Astrocyte of the cerebellum (primary cell): ENCODE measurements at regions not wholly inside any gene's neighbourhood (a gene's known extent, or its start where the extent isn't known, plus 50 kb on each side); places are given as distances from the start of the nearest gene placed in this dataset.

Source experiments
- DNase-seq: peaks from one replicate; pipeline ENCODE4 v3.0.0-alpha.2; 2011; ENCODE audit warnings: low read depth
- H3K4me3 ChIP-seq: 2 replicates; pipeline ENCODE4 v1.5.1; 2011; ENCODE audit warnings: mild to moderate bottlenecking, low read depth, low read length, moderate library complexity
- CTCF ChIP-seq: IDR thresholded peaks from 2 replicates; pipeline ENCODE4 v1.5.1; 2012; ENCODE audit warnings: low read length, low read depth, moderate library complexity, mild to moderate bottlenecking; ENCODE audit errors: missing control alignments
- in situ Hi-C: cut with HindIII; loops from 2 replicates; pipeline ENCODE4 v1.10.0; 2017; ENCODE audit warnings: low sequenced_read_pairs

- no peak for TF ChIP-seq CTCF
- DNase-seq = no peak
- H3K4me3 ChIP-seq = no peak overlapping the region
- in situ Hi-C loops = no loop called here
Observed at GRCh38 chr11:70604630-70605467, 206.5 kb downstream of the CTTN start.

GRCh38 chr11:70605468-70605815 is 207.1 kb downstream of the CTTN start:
- in situ Hi-C loops = no loop called here
- DNase-seq = no peak
- H3K4me3 ChIP-seq = no peak overlapping the region
- no peak for TF ChIP-seq CTCF

- DNase-seq = no peak
- H3K4me3 ChIP-seq = no peak overlapping the region
- no peak for TF ChIP-seq CTCF
- in situ Hi-C loops = no loop called here
Observed at GRCh38 chr11:70605846-70606245, 207.5 kb downstream of the CTTN start.

GRCh38 chr11:70606248-70606950 is 208.1 kb downstream of the CTTN start:
- TF ChIP-seq CTCF = no peak
- in situ Hi-C loops = no loop called here
- DNase-seq = no peak
- no peak overlapping the region for H3K4me3 ChIP-seq

DNA sequence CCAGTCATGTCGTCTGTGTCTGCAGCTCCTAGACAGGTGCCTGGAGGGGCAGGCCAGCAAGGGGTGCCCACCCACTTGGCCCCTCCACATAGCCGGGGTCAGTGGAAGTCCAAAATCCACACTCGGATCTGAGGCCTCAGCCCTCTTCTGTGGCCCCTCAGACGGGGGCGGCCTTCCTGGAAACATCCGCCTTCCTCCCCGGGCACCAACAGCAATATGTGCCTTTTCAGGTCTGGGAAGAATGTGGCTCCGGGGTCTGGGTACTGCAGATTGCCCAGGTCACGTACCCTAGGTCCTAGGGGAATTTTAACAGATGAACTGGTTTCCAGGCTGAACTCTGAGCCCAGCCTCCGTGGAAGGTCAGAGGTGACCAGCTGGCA is 208.6 kb downstream of the CTTN start:
- no peak overlapping the region for H3K4me3 ChIP-seq
- TF ChIP-seq CTCF = no peak
- in situ Hi-C loops = no loop called here
- no peak for DNase-seq

GRCh38 chr11:70607561-70607960 is 209.2 kb downstream of the CTTN start:
- no peak for DNase-seq
- no peak for TF ChIP-seq CTCF
- in situ Hi-C loops = no loop called here
- H3K4me3 ChIP-seq = no peak overlapping the region
